Panc1 (cell line): ENCODE measurements at regions not wholly inside any gene's neighbourhood (a gene's known extent, or its start where the extent isn't known, plus 50 kb on each side); places are given as distances from the start of the nearest gene placed in this dataset.

ENCODE experiments used
- ATAC-seq: fragments of 200-7000 bp; cut with Tn5 transposase; 2 replicates; pipeline ENCODE4 v1.9.1; 2020; ENCODE audit warnings: mild to moderate bottlenecking, moderate library complexity
- BruUV-seq: library from RNA; stranded (reverse); fragments of 400-500 nt; replicated peaks from 2 replicates; lab custom pipeline; 2021; lab: Mats Ljungman, UMichigan
- CTCF ChIA-PET: fragments of 300-600 bp; sonication (Branson Sonifier 250); formaldehyde crosslinking; loops from one replicate; lab custom pipeline; 2022; ENCODE audit warnings: antibody characterized with exemption; lab: Charles Lee
- POLR2A ChIA-PET: fragments of 300-600 bp; sonication (Branson Sonifier 250); formaldehyde crosslinking; loops from one replicate; lab custom pipeline; 2022; ENCODE audit warnings: antibody characterized with exemption; lab: Charles Lee
- DNase-seq: peaks from one replicate; pipeline ENCODE4 v3.0.0-alpha.2; 2010; ENCODE audit warnings: low read depth, low spot score
- H3K27ac ChIP-seq: 2 replicates; pipeline ENCODE4 v1.5.1; 2011; ENCODE audit warnings: mild to moderate bottlenecking, low read length, inconsistent platforms
- H3K27me3 ChIP-seq: fragments of 200-500 bp; sonication (Bioruptor generic); 2 replicates; pipeline ENCODE4 v1.6.0; 2014; ENCODE audit warnings: low read length, inconsistent platforms; ENCODE audit not compliant: control insufficient read depth, insufficient read depth
- H3K36me3 ChIP-seq: fragments of 200-500 bp; sonication (Bioruptor generic); 2 replicates; pipeline ENCODE4 v1.5.1; 2014; ENCODE audit warnings: inconsistent platforms, mild to moderate bottlenecking, low read length, moderate library complexity; ENCODE audit not compliant: control insufficient read depth, insufficient read depth
- H3K4me1 ChIP-seq: 2 replicates; pipeline ENCODE4 v1.5.1; 2011; ENCODE audit warnings: inconsistent platforms, mild to moderate bottlenecking, low read length, moderate library complexity; ENCODE audit not compliant: control insufficient read depth, insufficient read depth
- H3K4me3 ChIP-seq, 2 experiments: 2 replicates each; pipeline ENCODE4 v1.5.1; 2011 to 2012; ENCODE audit warnings: low read depth in 2 of 2, low read length in 2 of 2, mild to moderate bottlenecking in 2 of 2, inconsistent platforms in 1 of 2, moderate library complexity in 1 of 2
- H3K9me3 ChIP-seq: fragments of 200-500 bp; sonication (Bioruptor generic); 2 replicates; pipeline ENCODE4 v1.5.1; 2014; ENCODE audit warnings: low read depth, mild to moderate bottlenecking, inconsistent platforms, low read length, moderate library complexity; ENCODE audit not compliant: control insufficient read depth, insufficient read depth
- CTCF ChIP-seq: fragments of 450-650 bp; IDR thresholded peaks from 2 replicates; pipeline ENCODE4 v1.5.1; 2017; ENCODE audit warnings: mild to moderate bottlenecking
- POLR2AphosphoS5 ChIP-seq: IDR thresholded peaks from 2 replicates; pipeline ENCODE4 v1.6.1; 2012; ENCODE audit warnings: mild to moderate bottlenecking, low read depth, low read length, moderate library complexity
- REST ChIP-seq, 2 experiments: IDR thresholded peaks; 2 replicates each; pipeline ENCODE4 v1.6.1; 2011 to 2012; ENCODE audit warnings: low read depth in 2 of 2, control low read depth in 1 of 2, low read length in 1 of 2, mild to moderate bottlenecking in 1 of 2, moderate library complexity in 1 of 2; ENCODE audit not compliant: insufficient read depth in 1 of 2
- SIN3A ChIP-seq: IDR thresholded peaks from 2 replicates; pipeline ENCODE4 v1.6.1; 2012; ENCODE audit warnings: low read depth, mild to moderate bottlenecking, low read length, moderate library complexity, borderline replicate concordance; ENCODE audit not compliant: insufficient read depth
- TCF7L2 ChIP-seq: IDR thresholded peaks from 2 replicates; pipeline ENCODE4 v1.6.1; 2011; ENCODE audit warnings: mild to moderate bottlenecking, low read depth, low read length, inconsistent platforms
- in situ Hi-C: cut with HindIII; loops from 2 replicates; pipeline ENCODE4 v1.10.0; 2016; ENCODE audit warnings: low sequenced_read_pairs, low pct_unique_long_range_greater_than_20kb
- intact Hi-C: fragments of 100-400 bp; cut with micrococcal nuclease; formaldehyde crosslinking; loops from one replicate; pipeline ENCODE4 v1.10.0; 2022; ENCODE audit not compliant: unreplicated experiment

GRCh38 chr12:25707056-25707455 is 154.0 kb upstream of the LMNTD1 start:
- no peaks in the 10 kb centered on the region for H3K36me3 ChIP-seq
- ChIA-PET CTCF (no interaction called here), POLR2A (no interaction called here)
- ATAC-seq: no peak
- no peaks in the 10 kb centered on the region for H3K4me1 ChIP-seq
- TF ChIP-seq CTCF (no peak), SIN3A (no peak), TCF7L2 (no peak), REST (IDR thresholded peaks at IDR 0.05; ENCODE audit: insufficient read depth in 1 of 2, low read depth in 2 of 2, low read length in 1 of 2) (no peak), POLR2AphosphoS5 (no peak)
- no TSS peak for BruUV-seq
- intact Hi-C loops (no loop called here), in situ Hi-C loops (no loop called here)
- H3K9me3 ChIP-seq: peaks cover 10% of the 10 kb centered on the region; the same call in 1 of the 2 replicates
- no peaks in the 10 kb centered on the region for H3K27me3 ChIP-seq
- no peak for DNase-seq
- no peak overlapping the region for H3K27ac ChIP-seq
- H3K4me3 ChIP-seq: no peak overlapping the region

GRCh38 chr12:25708661-25709060 is 155.6 kb upstream of the LMNTD1 start:
- intact Hi-C loops: no loop called here
- H3K9me3 ChIP-seq: peaks cover 10% of the 10 kb centered on the region; the same call in 1 of the 2 replicates
- H3K36me3 ChIP-seq: no peaks in the 10 kb centered on the region
- H3K27ac ChIP-seq: no peak overlapping the region
- TF ChIP-seq CTCF (no peak), TCF7L2 (no peak), REST (IDR thresholded peaks at IDR 0.05; ENCODE audit: insufficient read depth in 1 of 2, low read depth in 2 of 2, low read length in 1 of 2) (no peak), POLR2AphosphoS5 (no peak), SIN3A (no peak)
- ChIA-PET CTCF (no interaction called here), POLR2A (interaction anchor here (0.5 kb wide), 1 partner anchor 211 kb away, joined by 6 read pairs; no protein-coding TSS in a partner anchor)
- in situ Hi-C loops: no loop called here
- H3K27me3 ChIP-seq: no peaks in the 10 kb centered on the region
- no peak overlapping the region for H3K4me3 ChIP-seq
- H3K4me1 ChIP-seq: no peaks in the 10 kb centered on the region
- no peak for DNase-seq
- ATAC-seq: no peak
- BruUV-seq: no TSS peak
